T47D (cell line): ENCODE measurements at regions not wholly inside any gene's neighbourhood (a gene's known extent, or its start where the extent isn't known, plus 50 kb on each side); places are given as distances from the start of the nearest gene placed in this dataset.

Source experiments
- DNase-seq, 2 experiments: peaks; one replicate each; pipeline versions ENCODE4 v3.0.0 to v3.0.0-alpha.2; 2011 to 2012; ENCODE audit warnings: low read depth in 1 of 2, low spot score in 1 of 2
- JUND ChIP-seq: IDR thresholded peaks from 2 replicates; pipeline ENCODE4 v1.6.1; 2012; ENCODE audit warnings: low read depth
- in situ Hi-C: cut with HindIII; loops from 2 replicates; pipeline ENCODE4 v1.10.0; 2016; ENCODE audit warnings: low sequenced_read_pairs, low pct_unique_long_range_greater_than_20kb

GRCh38 chr12:88251798-88252197 is 109.7 kb downstream of the TMTC3 start:
- in situ Hi-C loops, result no loop called here
- TF ChIP-seq JUND, result no peak
- DNase-seq, result no peak

- in situ Hi-C loops, result no loop called here
- no peak for DNase-seq
Observed at GRCh38 chr12:88253371-88253978, 111.4 kb downstream of the TMTC3 start.

GRCh38 chr12:88255224-88255623 is 113.1 kb downstream of the TMTC3 start:
- no peak for DNase-seq
- TF ChIP-seq JUND, result no peak
- in situ Hi-C loops, result no loop called here

More at GRCh38 chr12:88253371-88253978, 111.4 kb downstream of the TMTC3 start:
- TF ChIP-seq JUND, result no peak

- no peak for DNase-seq
- no peak for TF ChIP-seq JUND
- in situ Hi-C loops, result no loop called here
Observed at GRCh38 chr12:88255847-88256246, 113.7 kb downstream of the TMTC3 start.

- TF ChIP-seq JUND, result no peak
- in situ Hi-C loops, result no loop called here
- DNase-seq, result no peak
Observed at GRCh38 chr12:88258396-88258795, 116.3 kb downstream of the TMTC3 start.

- no peak for TF ChIP-seq JUND
- DNase-seq, result no peak
- in situ Hi-C loops, result no loop called here
Observed at GRCh38 chr12:88266806-88267360, 124.8 kb downstream of the TMTC3 start.

GRCh38 chr12:88267630-88268029 is 125.5 kb downstream of the TMTC3 start:
- DNase-seq, result no peak
- no peak for TF ChIP-seq JUND
- in situ Hi-C loops, result no loop called here

GRCh38 chr12:88272456-88272855 is 130.3 kb downstream of the TMTC3 start:
- no peak for TF ChIP-seq JUND
- DNase-seq, result no peak
- in situ Hi-C loops, result no loop called here

GRCh38 chr12:88273450-88273849 is 131.3 kb downstream of the TMTC3 start:
- in situ Hi-C loops, result no loop called here
- DNase-seq, result no peak
- no peak for TF ChIP-seq JUND

- no peak for TF ChIP-seq JUND
- in situ Hi-C loops, result no loop called here
- DNase-seq, result no peak
Observed at GRCh38 chr12:88273875-88274274, 131.8 kb downstream of the TMTC3 start.

- in situ Hi-C loops, result no loop called here
- TF ChIP-seq JUND, result no peak
- no peak for DNase-seq
Observed at GRCh38 chr12:88291498-88292131, 149.5 kb downstream of the TMTC3 start.

- no peak for DNase-seq
- no peak for TF ChIP-seq JUND
- in situ Hi-C loops, result no loop called here
Observed at GRCh38 chr12:88298014-88298682, 156.0 kb downstream of the TMTC3 start.

- no peak for TF ChIP-seq JUND
- in situ Hi-C loops, result no loop called here
- DNase-seq, result peak in 1 of 2 experiments; percentile 37
Observed at GRCh38 chr12:88298761-88299242, 156.7 kb downstream of the TMTC3 start.
